GM21526 (cell line): ENCODE measurements at regions not wholly inside any gene's neighbourhood (a gene's known extent, or its start where the extent isn't known, plus 50 kb on each side); places are given as distances from the start of the nearest gene placed in this dataset.
A peak's percentile ranks its signal among the peaks of the same experiment; 100 is the strongest.
"Not testable (repeated sequence)": the region's sequence is repeated elsewhere in the genome, so short reads cannot be mapped to it uniquely, and the experiment has no call there.

Source experiments
- ATAC-seq: cut with Tn5 transposase; IDR thresholded peaks from one replicate; pipeline ENCODE4 v1.9.1; 2021; ENCODE audit warnings: moderate library complexity; ENCODE audit not compliant: unreplicated experiment, low FRiP score

DNA sequence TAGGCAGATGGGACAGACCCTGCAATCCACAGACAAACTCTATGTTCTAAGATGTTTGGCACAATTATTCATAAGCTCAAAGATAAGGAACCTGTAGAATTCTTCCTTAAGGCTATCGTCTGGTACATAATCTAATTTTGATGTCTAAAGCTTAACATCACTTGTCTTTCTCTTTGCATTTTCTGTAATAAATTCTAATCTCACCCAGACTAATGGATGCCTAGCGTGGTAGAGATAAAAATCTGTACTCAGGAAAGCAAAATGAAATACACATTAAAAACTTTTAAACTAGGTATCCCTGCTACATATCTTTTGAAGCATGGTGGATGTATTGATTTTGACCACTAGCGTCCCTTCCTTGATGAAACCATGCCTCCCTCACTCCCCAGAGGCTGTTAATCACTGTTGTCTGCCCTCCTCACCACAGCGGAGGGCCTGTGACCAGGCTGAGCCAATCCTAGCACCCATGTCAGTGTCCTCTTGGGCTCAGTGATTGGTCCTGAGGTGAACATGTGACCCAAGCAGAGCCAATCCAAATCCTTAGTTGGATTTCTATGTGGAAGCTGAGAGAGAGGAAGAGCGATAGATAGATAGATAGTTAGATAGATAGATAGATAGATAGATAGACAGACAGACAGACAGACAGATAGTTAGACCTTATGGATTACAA, 82.2 kb upstream of the GRK3 start:
- no peak for ATAC-seq

DNA sequence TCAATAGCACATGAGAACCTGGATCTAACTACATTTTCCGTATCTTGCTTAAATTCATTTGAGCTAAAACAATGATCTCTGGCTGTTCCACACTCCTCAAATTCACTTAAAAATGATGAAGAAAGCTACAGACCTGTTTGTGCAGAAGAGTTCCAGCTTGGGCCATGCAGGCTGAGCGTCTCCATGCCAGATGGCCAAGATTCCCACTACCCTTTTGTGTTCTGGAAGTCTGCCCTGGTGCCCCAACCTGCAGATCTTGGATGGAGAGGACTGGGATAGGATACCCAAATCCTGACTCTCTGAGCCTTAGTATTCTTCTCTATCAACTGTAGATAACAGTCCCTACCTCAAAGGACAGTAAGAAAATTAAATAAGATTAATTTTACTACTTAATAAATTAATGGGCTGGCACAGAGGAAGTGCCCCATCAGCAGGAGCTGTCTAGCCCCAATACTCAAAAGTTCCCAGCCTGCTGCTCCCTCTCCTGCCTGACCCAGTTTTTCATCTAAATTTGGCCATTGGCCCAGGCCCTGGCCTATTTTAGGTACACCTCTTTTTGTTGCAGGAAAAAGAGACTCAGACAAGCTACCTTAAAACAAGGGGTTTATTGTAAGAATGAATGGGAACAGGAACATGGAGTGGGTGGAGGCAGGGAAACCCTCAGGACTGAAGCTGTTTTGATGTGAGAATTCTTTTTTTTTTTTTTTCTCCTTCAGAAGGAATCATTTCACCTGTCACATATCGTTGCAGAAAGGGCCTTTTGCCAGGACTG, 81.4 kb upstream of the GRK3 start:
- no peak for ATAC-seq

DNA sequence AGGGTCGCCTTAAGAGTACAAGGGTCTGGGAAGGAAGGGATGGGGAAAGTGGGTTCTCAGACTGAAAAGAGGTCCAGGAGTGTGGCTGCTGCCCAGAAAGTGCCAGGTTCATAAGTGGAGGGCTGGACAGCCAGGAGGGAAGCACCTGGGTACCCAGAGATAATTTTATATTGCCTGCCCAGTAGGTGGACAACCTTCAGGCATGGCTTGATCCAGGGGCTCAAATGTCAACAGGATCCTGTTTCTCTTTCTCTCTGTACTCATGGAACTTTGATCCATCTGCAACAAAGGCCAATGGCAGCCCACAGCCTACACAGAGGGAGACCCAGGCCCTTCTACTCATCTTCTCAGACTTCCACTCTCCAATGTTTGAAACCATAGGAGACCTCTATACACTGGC, 80.5 kb upstream of the GRK3 start:
- ATAC-seq, result no peak

DNA sequence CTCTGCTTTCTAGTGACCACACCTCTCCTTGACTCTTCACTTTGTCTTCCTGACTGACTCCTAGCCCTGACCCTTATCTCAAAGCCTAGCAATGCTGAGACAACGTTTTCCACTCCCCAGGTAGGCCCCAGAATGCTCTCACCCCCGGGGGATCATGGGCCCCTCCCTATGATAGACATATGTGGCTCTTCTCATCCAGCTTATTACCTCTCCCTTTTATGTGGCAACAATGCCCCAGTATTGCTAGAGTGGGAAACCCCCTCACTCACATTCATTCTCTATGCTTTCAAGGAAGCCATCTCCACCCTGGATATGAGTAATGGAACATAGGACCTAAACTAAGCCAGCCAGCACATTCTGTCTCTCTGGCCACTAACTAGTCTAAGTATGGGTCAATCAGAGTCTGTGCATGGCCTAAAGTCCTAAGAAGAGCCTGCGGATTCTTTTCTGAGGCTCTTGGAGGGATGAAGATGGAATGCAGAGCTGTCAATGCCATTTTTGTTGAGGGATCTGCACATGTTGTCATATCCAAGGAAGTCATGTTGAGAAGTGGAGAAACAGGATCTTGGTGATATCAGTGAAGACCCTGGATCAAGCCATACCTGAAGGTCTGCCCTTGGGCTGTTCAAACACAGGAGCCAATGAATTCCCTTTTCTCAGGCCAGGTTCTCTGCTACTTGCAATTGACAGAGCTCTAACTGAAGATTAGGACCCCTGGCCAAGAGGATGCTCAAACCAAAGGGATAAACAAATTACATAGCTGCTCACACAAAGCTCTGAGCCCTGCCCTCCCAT, 79.8 kb upstream of the GRK3 start:
- no peak for ATAC-seq

DNA sequence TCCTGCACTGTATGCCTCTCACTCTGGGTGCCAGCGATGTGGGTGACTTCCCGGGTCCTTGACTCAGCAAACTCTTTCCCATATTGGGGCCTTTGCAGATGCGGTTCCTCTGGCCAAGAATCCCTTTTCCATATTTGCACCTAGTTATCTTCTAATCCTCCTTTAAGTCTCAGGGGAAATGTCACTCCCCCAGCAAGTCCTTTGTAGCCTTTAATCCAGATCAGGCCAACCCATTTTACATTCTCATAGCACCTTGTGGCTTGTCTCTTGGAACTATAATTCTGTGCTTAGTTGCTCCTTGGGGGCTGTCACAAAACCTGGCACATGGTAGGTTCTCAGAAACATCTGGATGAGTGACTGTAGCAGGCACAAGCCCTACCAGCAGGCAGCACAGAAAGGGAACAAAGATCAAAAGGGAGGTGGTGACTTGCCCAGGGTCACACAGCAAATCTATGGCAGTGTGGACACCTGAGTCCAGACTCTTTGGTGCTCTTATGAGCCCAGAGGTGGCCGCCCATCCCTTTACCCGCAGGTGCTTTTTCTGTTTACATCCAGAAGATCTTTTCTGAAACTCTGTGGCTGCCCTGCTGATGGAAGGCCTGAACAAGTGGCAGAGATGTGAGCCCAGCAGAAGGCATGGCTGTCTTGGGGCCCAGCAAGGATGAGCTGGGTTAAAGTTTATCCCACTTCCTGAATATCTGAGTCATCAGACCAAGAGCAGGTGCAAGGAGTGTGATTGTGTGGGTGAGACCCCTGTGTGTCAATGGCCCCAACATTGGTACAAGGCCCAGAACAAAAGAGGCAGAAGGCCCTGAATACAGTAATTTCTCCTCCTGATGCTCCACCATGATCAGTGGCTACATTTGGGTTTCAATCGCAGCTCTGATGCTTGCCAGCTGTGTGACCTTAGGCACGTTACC, 78.6 kb upstream of the GRK3 start:
- no peak for ATAC-seq

DNA sequence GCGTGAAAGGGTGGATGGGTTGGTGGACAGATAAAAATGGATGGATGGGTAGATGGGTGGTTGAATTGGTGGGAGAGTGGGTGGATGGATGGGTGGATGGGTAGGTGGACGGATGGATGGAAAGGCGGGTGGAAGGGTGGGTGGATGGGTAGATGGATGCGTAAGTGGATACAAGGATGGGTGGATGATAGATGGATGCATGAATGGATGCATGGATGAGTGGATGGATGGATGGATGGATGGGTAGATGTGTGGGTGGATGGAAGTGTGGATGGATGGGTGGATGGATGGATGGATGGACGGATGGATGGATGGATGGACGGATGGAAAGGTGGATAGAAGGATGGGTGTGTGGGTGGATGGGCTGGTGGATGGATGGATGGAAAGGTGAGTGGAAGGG, 77.0 kb upstream of the GRK3 start:
- ATAC-seq, result no peak

DNA sequence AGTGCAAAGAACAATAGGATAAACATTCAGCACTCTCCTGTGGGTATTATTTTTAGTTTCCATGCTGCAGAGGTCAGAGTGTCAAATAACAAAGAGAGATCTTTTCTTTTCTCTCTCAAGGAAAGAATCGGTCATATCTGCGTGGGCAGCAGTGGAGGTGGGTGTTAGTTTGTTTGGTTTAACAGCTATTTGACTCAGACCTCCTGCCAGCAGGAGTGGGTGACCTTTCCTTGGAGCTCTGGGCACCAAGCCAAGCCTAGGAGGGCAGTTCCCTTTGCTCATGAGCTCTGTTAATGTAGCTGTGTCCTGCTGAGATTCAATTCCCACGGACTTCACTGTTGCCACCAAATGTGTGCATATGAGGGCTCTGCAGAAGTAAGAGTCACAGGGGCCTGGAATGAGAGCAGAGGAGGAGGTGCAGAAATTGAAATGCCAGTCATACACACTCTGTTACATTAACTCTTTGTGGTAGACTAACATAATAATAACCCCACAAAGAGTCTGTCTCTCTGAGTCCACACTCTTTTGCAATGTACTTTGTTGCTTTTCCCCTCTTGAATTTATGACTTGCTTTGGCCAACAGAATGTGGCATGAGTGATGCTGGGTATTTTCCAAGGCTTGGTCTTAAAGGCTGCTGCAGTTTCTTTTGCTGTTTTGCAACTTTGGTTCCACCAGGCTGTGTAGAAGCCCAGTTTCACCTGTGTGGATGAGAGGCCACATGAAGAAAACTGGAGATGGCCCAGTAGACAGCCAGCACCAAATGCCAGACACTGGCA, 76.0 kb upstream of the GRK3 start:
- ATAC-seq, result no peak

DNA sequence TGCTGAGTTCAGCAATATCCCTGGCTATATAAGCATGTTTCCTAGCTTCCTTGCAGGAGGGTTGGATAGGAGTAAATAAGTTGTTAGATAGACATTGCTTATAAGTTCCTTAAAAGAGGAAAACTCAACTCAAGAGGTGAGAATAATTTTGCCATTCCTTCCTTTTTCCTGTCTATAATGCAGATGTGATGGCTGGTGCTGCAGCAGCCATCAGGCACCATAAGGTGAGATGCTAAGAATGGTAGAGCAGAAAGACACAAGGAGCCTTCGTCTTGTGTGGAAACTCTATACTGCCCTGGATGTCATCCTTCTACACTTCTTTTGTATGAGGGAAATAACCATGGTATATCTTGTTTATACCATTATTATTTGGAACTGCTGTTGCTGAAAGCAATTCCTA, 74.5 kb upstream of the GRK3 start:
- ATAC-seq, result no peak

DNA sequence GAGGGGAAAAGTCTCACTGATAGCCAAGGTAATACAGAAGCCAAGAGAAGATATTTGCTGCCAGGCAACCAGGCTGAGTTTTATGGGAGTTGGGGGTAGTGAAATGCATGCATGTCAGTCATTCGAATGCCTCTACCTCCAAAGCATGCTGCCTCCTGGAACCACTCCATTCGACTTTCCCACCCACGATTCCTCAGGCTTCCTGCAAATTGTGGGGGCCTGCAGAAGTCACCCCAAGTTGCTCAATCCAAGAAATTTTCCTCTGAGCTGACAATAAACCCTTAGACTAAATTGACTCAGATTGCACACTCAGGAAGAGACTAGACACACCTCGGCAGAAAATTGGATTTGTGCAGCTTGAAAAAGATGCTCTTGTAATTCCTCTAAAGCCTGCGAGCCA, 73.6 kb upstream of the GRK3 start:
- no peak for ATAC-seq

DNA sequence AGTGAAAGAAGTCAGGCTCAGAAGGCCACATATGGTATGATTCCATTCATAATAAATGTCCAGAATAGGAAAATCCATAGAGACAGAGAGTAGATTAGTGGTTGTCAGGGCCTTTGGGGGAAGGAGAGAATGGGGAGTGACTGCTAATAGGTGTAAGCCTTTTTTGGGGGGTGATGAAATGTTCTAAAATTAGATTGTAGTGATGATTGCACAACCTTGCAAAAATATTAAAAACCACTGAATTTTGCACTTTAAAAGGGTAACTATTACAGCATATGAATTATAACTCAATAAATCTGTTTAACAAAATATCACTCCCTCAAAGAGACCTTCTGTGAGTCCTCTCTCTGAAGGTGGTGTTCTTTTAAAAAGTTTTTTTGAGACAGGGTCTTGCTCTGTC, 72.3 kb upstream of the GRK3 start:
- ATAC-seq, result no peak

DNA sequence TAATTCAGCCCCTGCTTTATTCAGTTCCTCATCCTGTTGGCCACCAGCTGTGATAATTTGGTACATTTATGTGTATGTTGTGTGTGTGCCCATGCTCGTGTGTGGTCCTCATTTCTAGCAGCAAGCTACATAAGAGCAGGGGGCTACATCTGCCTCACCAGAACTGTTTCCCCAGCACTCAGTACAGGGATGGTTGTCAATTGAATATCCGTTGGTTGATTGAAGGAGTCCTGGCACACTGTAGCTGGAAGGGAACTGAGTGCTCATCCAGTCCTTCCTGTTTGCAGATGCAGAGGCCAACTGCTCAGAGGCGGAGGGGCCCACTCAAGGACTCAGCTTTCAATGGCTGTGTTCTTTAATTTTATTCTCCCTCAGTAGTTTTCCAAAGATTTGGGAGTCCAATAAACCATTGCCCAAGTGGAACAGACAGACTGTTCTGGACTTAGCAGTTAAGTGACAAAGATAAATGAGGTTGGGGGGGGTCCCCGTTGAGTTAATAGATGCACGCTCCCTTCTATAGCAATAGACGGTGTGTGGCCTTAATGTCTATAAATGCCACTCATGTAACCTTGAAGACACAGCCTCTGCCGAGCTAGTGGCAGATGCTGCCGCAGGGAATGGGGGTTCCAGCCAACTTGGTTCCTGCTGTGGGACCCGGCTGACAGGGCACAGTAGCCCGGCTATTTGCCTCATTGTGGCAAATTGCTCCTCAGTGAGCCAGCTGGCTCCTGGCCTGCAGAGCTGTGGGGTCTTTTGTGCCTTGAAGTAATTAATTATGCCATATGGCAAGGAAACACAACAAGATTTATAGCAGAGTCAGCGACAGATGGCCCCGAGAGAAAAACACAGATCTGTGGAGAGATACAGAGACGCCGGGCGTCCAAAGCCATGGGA, 71.4 kb upstream of the GRK3 start:
- no peak for ATAC-seq

DNA sequence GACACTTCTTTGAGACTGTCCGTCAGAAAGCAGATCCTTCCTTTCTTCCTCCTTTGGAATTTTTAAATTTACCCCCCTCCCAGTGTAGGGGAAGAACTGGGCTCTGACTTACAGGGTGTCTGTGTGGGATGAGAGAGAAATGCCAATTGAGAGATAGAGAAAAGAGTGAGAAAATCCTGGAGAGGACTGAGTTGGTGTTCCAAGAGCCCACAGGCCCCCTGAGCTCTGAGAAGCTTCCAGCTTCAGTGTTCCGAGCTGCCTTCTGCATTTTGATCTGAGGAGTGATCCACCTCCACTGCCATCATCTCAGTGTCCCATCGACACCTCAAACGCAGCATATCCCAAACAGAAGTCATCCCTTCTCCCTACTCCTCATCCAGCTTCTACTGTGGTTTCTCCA, 70.7 kb upstream of the GRK3 start:
- ATAC-seq, result no peak

DNA sequence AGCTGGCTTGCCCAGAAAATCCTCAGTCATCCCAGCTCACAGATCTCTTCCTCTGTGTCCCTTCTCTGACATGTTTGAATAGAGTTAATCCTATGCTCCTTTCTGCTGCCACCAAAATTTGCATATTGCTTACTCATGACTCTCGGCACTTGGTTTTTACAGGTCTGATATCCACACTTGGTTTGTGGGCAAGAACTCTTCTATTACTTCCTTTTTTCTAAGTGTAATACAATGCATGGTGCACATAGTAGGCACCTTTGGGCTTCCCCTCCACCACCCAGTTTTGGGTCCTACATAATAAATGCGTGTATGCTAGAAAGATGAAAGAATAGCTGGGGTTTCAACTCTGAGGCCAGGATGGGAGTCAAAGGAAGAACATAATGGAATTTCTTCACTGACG, 69.7 kb upstream of the GRK3 start:
- ATAC-seq, result peak; percentile 74

DNA sequence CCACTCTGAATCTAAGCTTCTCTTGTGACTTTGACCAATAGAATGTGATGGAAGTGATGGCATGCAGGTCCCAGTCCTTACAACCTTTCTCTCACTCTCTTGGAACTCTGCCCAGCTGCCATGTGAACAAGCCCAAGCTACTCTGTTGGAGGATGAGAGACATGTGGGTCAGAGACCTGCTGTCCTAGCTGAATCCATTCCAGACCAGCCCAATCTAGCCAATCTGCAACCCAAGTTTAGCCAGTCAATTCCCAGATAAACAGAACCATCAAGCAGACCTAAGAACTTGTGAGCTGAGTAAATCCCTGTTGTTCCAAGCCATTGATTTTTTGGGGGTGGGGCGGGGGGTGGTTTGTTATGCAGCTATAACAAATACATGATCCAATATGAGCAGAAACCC, 69.2 kb upstream of the GRK3 start:
- no peak for ATAC-seq

DNA sequence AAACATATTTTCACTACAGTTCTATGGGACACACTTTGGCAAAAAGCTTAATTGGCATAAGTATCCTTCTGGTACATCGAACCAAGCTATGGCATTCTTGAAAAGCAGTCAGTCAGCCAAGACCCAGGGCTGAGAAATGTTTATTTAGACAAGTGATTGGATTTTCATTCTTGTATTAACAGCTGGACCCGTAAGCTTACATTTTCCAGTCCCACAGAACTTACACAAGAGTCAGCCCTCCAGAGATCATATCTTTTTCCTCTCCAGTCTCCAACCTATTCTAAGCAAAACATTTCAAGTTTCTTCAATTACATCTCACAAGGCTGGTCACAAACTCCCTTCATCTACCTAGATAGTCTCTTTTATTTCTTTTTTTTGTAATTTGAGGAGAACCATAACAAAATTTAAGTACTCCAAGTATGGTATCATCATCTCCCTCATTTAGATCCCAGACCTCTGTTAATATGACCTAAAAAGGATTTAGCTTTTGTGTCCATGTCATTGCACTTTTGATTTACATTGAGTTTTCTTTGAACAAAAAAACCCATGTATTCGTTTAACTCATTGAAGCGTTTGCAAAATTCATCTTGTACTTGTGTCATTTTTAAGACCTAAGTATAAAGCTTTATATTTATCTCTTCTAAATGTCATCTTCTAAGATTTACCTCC, 67.9 kb upstream of the GRK3 start:
- ATAC-seq, result no peak

DNA sequence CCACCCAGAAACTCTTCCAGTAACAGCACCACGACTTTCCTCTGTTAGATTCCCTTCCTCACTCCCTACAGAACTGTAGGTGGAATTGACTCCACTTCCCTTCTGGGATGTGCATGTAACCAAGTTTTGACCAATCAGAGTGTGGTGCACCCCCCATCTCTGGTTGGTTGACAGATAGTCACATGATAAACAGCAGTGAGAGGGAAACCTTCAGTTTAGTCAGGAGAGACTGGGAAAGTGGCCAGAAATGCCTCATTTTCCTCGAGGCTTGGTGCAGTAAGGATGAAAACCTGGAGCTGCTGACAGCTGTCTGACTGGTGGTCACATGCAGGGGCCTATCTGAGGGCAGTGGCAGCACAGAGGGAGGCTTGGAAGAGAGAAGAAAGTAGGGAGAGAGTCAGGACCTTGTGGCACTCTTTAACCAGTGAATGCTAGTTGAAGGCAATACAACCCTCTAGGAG, 67.3 kb upstream of the GRK3 start:
- no peak for ATAC-seq

DNA sequence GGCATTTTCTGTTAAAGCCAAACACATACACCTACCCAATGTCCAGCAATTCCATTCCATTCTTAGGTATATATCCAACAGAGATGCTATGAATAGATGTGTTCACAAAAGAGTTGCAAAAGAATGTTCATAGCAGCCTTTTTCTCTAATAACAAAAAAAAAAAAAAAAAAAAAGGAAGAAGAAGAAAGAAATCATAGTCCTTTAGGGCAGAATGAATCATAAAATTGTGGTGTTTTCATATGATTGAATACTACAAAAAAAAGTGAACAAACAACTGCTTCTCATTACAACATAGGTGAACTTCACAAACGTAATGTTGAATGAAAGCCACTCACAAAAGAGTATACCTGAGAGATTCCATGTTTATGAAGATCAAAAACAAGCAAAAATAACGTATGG, 66.8 kb upstream of the GRK3 start:
- ATAC-seq, result no peak

DNA sequence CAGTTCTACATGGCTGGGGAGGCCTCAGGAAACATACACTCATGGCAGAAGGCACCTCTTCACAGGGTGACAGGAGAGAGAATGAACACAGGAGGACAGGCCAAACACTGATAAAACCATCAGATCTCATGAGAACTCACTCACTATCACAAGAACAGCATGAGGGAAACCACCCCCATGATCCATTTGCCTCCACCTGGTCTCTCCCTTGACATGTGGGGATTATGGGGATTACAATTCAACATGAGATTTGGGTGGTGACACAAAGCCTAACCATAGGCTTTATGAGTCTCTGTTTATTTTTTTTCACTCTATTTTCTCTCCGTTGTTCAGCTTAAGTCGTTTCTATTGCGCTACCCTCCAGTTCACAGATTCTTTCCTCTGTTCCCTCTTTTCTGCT, 63.8 kb upstream of the GRK3 start:
- ATAC-seq, result not testable (repeated sequence)
